Mucosa of descending colon (tissue), 3 donors: ENCODE measurements at regions not wholly inside any gene's neighbourhood (a gene's known extent, or its start where the extent isn't known, plus 50 kb on each side); places are given as distances from the start of the nearest gene placed in this dataset.

ENCODE experiments used
- ATAC-seq: fragments of 200-7000 bp; cut with Tn5 transposase; one replicate; pipeline ENCODE4 v1.9.1; 2020; ENCODE audit warnings: mild to moderate bottlenecking, moderate library complexity
- DNase-seq, 3 donors: peaks; one replicate each; pipeline ENCODE4 v3.0.0-alpha.2; 2020
- H3K36me3 ChIP-seq: fragments of 200-600 bp; one replicate; pipeline ENCODE4 v1.8.0; 2021; ENCODE audit warnings: low read depth, mild to moderate bottlenecking
- H3K4me1 ChIP-seq: fragments of 200-600 bp; one replicate; pipeline ENCODE4 v1.8.0; 2021; ENCODE audit warnings: low read depth, mild to moderate bottlenecking
- H3K4me3 ChIP-seq: fragments of 200-600 bp; one replicate; pipeline ENCODE4 v1.8.0; 2021; ENCODE audit warnings: mild to moderate bottlenecking
- H3K9me3 ChIP-seq: fragments of 200-600 bp; one replicate; pipeline ENCODE4 v1.8.0; 2021; ENCODE audit warnings: mild to moderate bottlenecking
- CTCF ChIP-seq: fragments of 200-600 bp; IDR thresholded peaks from one replicate; pipeline ENCODE4 v1.8.0; 2022; ENCODE audit warnings: antibody characterized with exemption, mild to moderate bottlenecking
- intact Hi-C, 2 donors: fragments of 100-400 bp; cut with DNase I in 1 of 2; cut with micrococcal nuclease in 1 of 2; formaldehyde crosslinking; loops; one replicate each; pipeline versions ENCODE4 v1.11.0 to v1.11.1; 2022; cut with DNase I, micrococcal nuclease
- donor health status: DM: no; HTN: no; CAD: no; lungs with moderate emphysema.
- donor health status: DM: no; HTN: no; CAD: no.
- donor health status: DM: no; HTN: yes; CAD: no.

- Histone ChIP-seq H3K36me3 (no peaks in the 10 kb centered on the region), H3K4me1 (no peaks in the 10 kb centered on the region), H3K4me3 (no peak overlapping the region), H3K9me3 (no peaks in the 10 kb centered on the region)
- ATAC-seq (no peak), DNase-seq (no peak)
- TF ChIP-seq CTCF, result no peak
- intact Hi-C loops, result no loop called here
These were observed 151.6 kb downstream of the FOXB1 start for GRCh38 chr15:60155661-60156060.

GRCh38 chr15:60160909-60161308 is 156.8 kb downstream of the FOXB1 start:
- DNase-seq (no peak), ATAC-seq (no peak)
- intact Hi-C loops, result no loop called here
- H3K36me3 ChIP-seq, result no peaks in the 10 kb centered on the region
- no peaks in the 10 kb centered on the region for H3K9me3 ChIP-seq
- TF ChIP-seq CTCF, result no peak
- H3K4me1 ChIP-seq, result no peaks in the 10 kb centered on the region
- no peak overlapping the region for H3K4me3 ChIP-seq

GRCh38 chr15:60161704-60162103 is 157.6 kb downstream of the FOXB1 start:
- no peaks in the 10 kb centered on the region for H3K9me3 ChIP-seq
- no peak overlapping the region for H3K4me3 ChIP-seq
- TF ChIP-seq CTCF, result no peak
- DNase-seq, result no peak
- intact Hi-C loops, result no loop called here
- ATAC-seq, result no peak
- no peaks in the 10 kb centered on the region for H3K36me3 ChIP-seq
- no peaks in the 10 kb centered on the region for H3K4me1 ChIP-seq

- H3K4me3 ChIP-seq, result no peak overlapping the region
- DNase-seq (no peak), ATAC-seq (no peak)
- H3K4me1 ChIP-seq, result no peaks in the 10 kb centered on the region
- TF ChIP-seq CTCF, result no peak
- no peaks in the 10 kb centered on the region for H3K36me3 ChIP-seq
- no peaks in the 10 kb centered on the region for H3K9me3 ChIP-seq
- intact Hi-C loops, result no loop called here
These were observed 158.3 kb downstream of the FOXB1 start for GRCh38 chr15:60162251-60162967.

- no peaks in the 10 kb centered on the region for H3K9me3 ChIP-seq
- H3K4me1 ChIP-seq, result no peaks in the 10 kb centered on the region
- intact Hi-C loops, result no loop called here
- H3K4me3 ChIP-seq, result no peak overlapping the region
- TF ChIP-seq CTCF, result no peak
- ATAC-seq, result no peak
- no peak for DNase-seq
- H3K36me3 ChIP-seq, result no peaks in the 10 kb centered on the region
These were observed 158.9 kb downstream of the FOXB1 start for GRCh38 chr15:60162968-60163355.

- intact Hi-C loops, result no loop called here
- Histone ChIP-seq H3K9me3 (no peaks in the 10 kb centered on the region), H3K4me3 (no peak overlapping the region), H3K36me3 (no peaks in the 10 kb centered on the region), H3K4me1 (no peaks in the 10 kb centered on the region)
- ATAC-seq (no peak), DNase-seq (no peak)
- no peak for TF ChIP-seq CTCF
These were observed 161.0 kb downstream of the FOXB1 start for GRCh38 chr15:60165111-60165510.
